T-cell (primary cell): ENCODE measurements at regions not wholly inside any gene's neighbourhood (a gene's known extent, or its start where the extent isn't known, plus 50 kb on each side); places are given as distances from the start of the nearest gene placed in this dataset.

ENCODE experiments used
- ATAC-seq, 4 experiments: fragments of 200-7000 bp in 3 of 4; fragments of 150-1000 bp in 1 of 4; cut with Tn5 transposase; replicated peaks in 1 of 4; 1 replicate in 3 of 4; 2 replicates in 1 of 4; pipeline ENCODE4 v1.10.0; 2021; ENCODE audit warnings: moderate library complexity in 3 of 4, mild to moderate bottlenecking in 2 of 4, moderate number of reproducible peaks in 1 of 4
- CTCF ChIA-PET, 2 donors: fragments of 300-600 bp; sonication (Branson Sonifier 250); formaldehyde crosslinking; loops; one replicate each; lab custom pipeline; 2022; ENCODE audit warnings: antibody characterized with exemption in 2 of 2; lab: Charles Lee
- POLR2A ChIA-PET, 2 donors: fragments of 300-600 bp; sonication (Branson Sonifier 250); formaldehyde crosslinking; loops; one replicate each; lab custom pipeline; 2022; ENCODE audit warnings: antibody characterized with exemption in 2 of 2; lab: Charles Lee
- DNase-seq, 35 experiments: peaks; one replicate each; pipeline versions ENCODE4 v3.0.0 to v3.0.0-alpha.2; 2013 to 2023
- H3K27ac ChIP-seq: one replicate; pipeline ENCODE4 v1.5.1; 2013; ENCODE audit warnings: low read length
- H3K27me3 ChIP-seq, 2 experiments: replicated peaks in 1 of 2; 1 replicate in 1 of 2; 2 replicates in 1 of 2; pipeline versions ENCODE4 v1.6.1 to v1.7.0; 2013; ENCODE audit warnings: low read length in 1 of 2, mixed read lengths in 1 of 2; ENCODE audit not compliant: control insufficient read depth in 2 of 2, insufficient read depth in 2 of 2; ENCODE audit errors: extremely low read depth in 1 of 2
- H3K36me3 ChIP-seq, 2 donors: 1 replicate in 1 of 2; 2 replicates in 1 of 2; pipeline versions ENCODE4 v1.6.1 to v1.7.0; 2013; ENCODE audit warnings: low read length in 1 of 2; ENCODE audit not compliant: control insufficient read depth in 2 of 2, insufficient read depth in 1 of 2; ENCODE audit errors: extremely low read depth in 1 of 2
- H3K4me1 ChIP-seq, 2 experiments: 1 replicate in 1 of 2; 2 replicates in 1 of 2; pipeline versions ENCODE4 v1.6.1 to v1.7.0; 2013; ENCODE audit warnings: low read length in 2 of 2, mixed read lengths in 1 of 2; ENCODE audit not compliant: insufficient read depth in 2 of 2, control insufficient read depth in 1 of 2; ENCODE audit errors: extremely low read depth in 1 of 2
- H3K4me3 ChIP-seq, 2 donors: 1 replicate in 1 of 2; 2 replicates in 1 of 2; pipeline versions ENCODE4 v1.5.1 to v1.7.0; 2013; ENCODE audit warnings: mild to moderate bottlenecking in 2 of 2, low read length in 1 of 2, moderate library complexity in 1 of 2; ENCODE audit not compliant: control insufficient read depth in 1 of 2; ENCODE audit errors: extremely low read depth in 1 of 2
- H3K9me3 ChIP-seq: 2 replicates; pipeline ENCODE4 v1.7.0; 2013
- H3K27ac Mint-ChIP-seq, 2 donors: one replicate each; pipeline ENCODE4 v1.8.0; 2020 to 2021; ENCODE audit warnings: mild to moderate bottlenecking in 2 of 2, mixed read lengths in 2 of 2
- H3K27me3 Mint-ChIP-seq, 2 donors: one replicate each; pipeline ENCODE4 v1.8.0; 2021 to 2022; ENCODE audit warnings: mixed read lengths in 2 of 2
- H3K36me3 Mint-ChIP-seq: one replicate; pipeline ENCODE4 v1.8.0; 2021; ENCODE audit warnings: mixed read lengths
- H3K4me1 Mint-ChIP-seq, 3 donors: one replicate each; pipeline ENCODE4 v1.8.0; 2020 to 2022; ENCODE audit warnings: mixed read lengths in 3 of 3, mild to moderate bottlenecking in 1 of 3
- H3K4me3 Mint-ChIP-seq, 3 donors: one replicate each; pipeline ENCODE4 v1.8.0; 2020 to 2022; ENCODE audit warnings: mild to moderate bottlenecking in 3 of 3, mixed read lengths in 3 of 3, moderate library complexity in 3 of 3
- H3K9me3 Mint-ChIP-seq, 3 donors: one replicate each; pipeline ENCODE4 v1.8.0; 2020 to 2022; ENCODE audit warnings: mixed read lengths in 3 of 3
- WGBS: methylation state at CpG from one replicate; pipeline ENCODE4 v1.1.5; 2013; ENCODE audit warnings: missing lambda C conversion rate; ENCODE audit not compliant: insufficient coverage; 5-methylcytosine and 5-hydroxymethylcytosine counted together

DNA sequence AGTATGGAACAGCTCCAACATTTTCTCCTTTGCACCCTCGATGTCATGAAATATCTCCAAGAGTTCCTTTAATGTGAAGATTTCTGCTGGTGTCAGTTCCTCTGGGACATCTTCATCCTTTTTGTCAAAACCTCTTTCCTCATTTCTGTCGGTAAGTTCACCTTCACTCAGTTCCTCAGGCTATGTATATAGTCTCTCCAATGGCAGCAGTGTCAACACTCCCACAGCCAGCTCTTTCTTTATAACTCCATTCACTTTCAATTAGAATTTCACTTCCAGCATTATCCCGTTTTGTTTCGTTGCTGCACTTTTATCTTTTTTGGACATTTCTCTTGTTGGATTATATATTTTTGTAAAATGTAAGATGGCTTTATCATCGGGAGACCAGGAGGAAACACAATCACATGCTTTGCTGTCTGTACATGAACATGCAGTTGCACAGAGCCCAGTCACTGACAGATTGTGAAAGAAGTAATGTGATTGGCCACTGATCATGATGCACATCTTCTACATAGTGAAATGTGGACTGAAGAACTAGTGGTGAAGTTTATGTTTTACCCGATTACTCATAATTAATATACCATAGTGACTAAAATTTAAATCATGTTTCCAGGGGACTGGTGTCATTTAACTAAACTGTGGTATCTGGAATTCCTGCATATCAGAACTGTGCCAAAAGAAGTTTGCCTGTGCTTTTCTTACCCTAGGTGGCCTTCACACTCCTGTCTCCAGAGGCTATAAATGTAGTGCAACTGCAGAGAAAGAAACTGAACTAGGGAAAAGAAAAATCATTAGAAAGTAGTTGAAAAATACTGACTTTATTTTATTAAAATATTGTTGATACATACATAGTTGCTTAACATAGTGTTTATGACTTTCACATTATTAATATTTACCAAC lies 289.6 kb downstream of the PPP1R3A start:
- H3K36me3 Mint-ChIP-seq, result no peaks in the 10 kb centered on the region
- ChIA-PET CTCF (no interaction called here), POLR2A (no interaction called here)
- Histone ChIP-seq H3K9me3 (no peaks in the 10 kb centered on the region), H3K27ac (no peak overlapping the region), H3K36me3 (no peaks in the 10 kb centered on the region), H3K27me3 (no peaks in the 10 kb centered on the region), H3K4me3 (no peak overlapping the region), H3K4me1 (no peaks in the 10 kb centered on the region)
- DNase-seq (no peak), ATAC-seq (no peak)
- H3K9me3 Mint-ChIP-seq, result peaks cover 0 to 8% (median 7%) of the 10 kb centered on the region in 3 donors
- H3K4me3 Mint-ChIP-seq, result no peak overlapping the region
- no peaks in the 10 kb centered on the region for H3K27me3 Mint-ChIP-seq
- H3K27ac Mint-ChIP-seq, result no peak overlapping the region
- 74% methylated on average over 3 of the region's 6 CpGs for WGBS
- no peaks in the 10 kb centered on the region for H3K4me1 Mint-ChIP-seq

- ATAC-seq (no peak), DNase-seq (no peak)
- H3K36me3 ChIP-seq, result no peaks in the 10 kb centered on the region
- H3K27me3 ChIP-seq, result no peaks in the 10 kb centered on the region
- no peaks in the 10 kb centered on the region for H3K9me3 ChIP-seq
- H3K4me1 ChIP-seq, result no peaks in the 10 kb centered on the region
- H3K27me3 Mint-ChIP-seq, result no peaks in the 10 kb centered on the region
- no peak overlapping the region for H3K27ac ChIP-seq
- H3K9me3 Mint-ChIP-seq, result peaks cover 5 to 16% (median 13%) of the 10 kb centered on the region in 3 donors
- no peaks in the 10 kb centered on the region for H3K36me3 Mint-ChIP-seq
- H3K4me3 ChIP-seq, result no peak overlapping the region
- no peak overlapping the region for H3K4me3 Mint-ChIP-seq
- no peaks in the 10 kb centered on the region for H3K4me1 Mint-ChIP-seq
- no peak overlapping the region for H3K27ac Mint-ChIP-seq
- ChIA-PET POLR2A (no interaction called here), CTCF (no interaction called here)
These were observed 293.2 kb downstream of the PPP1R3A start for GRCh38 chr7:113625494-113626102.

DNA sequence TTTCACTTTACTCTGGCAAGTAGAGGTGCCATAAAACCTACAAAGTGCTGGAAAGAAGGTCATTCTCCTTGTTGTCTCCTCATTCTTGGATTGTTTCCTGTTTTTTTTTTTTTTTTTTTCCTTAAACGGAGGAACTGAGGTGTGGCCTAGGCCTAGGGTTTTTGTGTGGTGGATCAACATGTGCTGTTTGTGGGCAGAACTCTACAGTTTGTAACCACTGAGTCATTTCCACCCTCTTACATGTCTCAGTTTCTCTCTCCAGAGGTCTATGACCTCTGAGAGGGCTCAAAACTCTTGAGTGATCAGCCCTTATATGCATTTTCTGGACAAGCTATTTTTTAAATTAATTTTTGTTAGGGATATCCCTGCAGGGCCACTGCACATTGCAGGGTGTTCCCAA lies 296.0 kb downstream of the PPP1R3A start:
- ATAC-seq, result no peak
- ChIA-PET POLR2A (no interaction called here), CTCF (no interaction called here)
- Histone ChIP-seq H3K9me3 (no peaks in the 10 kb centered on the region), H3K27ac (no peak overlapping the region), H3K27me3 (no peaks in the 10 kb centered on the region), H3K4me3 (no peak overlapping the region), H3K4me1 (no peaks in the 10 kb centered on the region), H3K36me3 (no peaks in the 10 kb centered on the region)
- Mint-ChIP-seq H3K9me3 (peaks cover 9 to 23% (median 15%) of the 10 kb centered on the region in 3 donors), H3K4me3 (no peak overlapping the region), H3K4me1 (no peaks in the 10 kb centered on the region), H3K27me3 (no peaks in the 10 kb centered on the region), H3K36me3 (no peaks in the 10 kb centered on the region), H3K27ac (no peak overlapping the region)
- no peak for DNase-seq
- no CpG with 5 or more reads among the region's 1 CpG for whole genome bisulfite sequencing

DNA sequence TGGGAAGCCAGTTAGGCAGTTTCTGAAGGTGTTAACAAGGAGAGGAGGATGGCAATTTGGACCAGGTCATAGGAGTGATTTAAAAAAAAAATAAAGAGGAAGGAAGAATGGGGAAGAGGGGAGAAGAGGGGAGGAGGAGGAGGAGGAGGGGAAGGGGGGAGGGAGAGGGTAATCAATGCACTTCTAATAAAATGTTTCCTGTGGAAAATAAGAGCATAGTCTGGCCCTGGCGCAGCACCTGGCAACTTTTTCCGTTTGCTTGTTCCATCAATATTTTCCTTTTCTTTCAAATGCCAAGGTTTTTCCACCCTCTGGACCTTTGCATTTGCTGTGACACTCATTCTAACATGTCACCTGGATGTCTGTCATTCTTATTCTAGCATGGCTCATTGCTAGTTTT lies 308.2 kb downstream of the PPP1R3A start:
- no peak for DNase-seq
- H3K27me3 Mint-ChIP-seq, result no peaks in the 10 kb centered on the region
- Histone ChIP-seq H3K27me3 (no peaks in the 10 kb centered on the region), H3K36me3 (no peaks in the 10 kb centered on the region), H3K9me3 (no peaks in the 10 kb centered on the region), H3K27ac (no peak overlapping the region), H3K4me1 (no peaks in the 10 kb centered on the region), H3K4me3 (no peak overlapping the region)
- POLR2A ChIA-PET, result no interaction called here
- WGBS, result 39% methylated on average over 2 of the region's 2 CpGs
- CTCF ChIA-PET, result no interaction called here
- H3K27ac Mint-ChIP-seq, result no peak overlapping the region
- no peaks in the 10 kb centered on the region for H3K36me3 Mint-ChIP-seq
- H3K9me3 Mint-ChIP-seq, result peaks cover 0 to 6% (median 0%) of the 10 kb centered on the region in 3 donors
- ATAC-seq, result no peak
- H3K4me3 Mint-ChIP-seq, result no peak overlapping the region
- no peaks in the 10 kb centered on the region for H3K4me1 Mint-ChIP-seq

- DNase-seq (no peak), ATAC-seq (no peak)
- ChIA-PET POLR2A (no interaction called here), CTCF (no interaction called here)
- Histone ChIP-seq H3K36me3 (no peaks in the 10 kb centered on the region), H3K27ac (no peak overlapping the region), H3K4me3 (no peak overlapping the region), H3K9me3 (no peaks in the 10 kb centered on the region), H3K4me1 (no peaks in the 10 kb centered on the region), H3K27me3 (no peaks in the 10 kb centered on the region)
- no peaks in the 10 kb centered on the region for H3K36me3 Mint-ChIP-seq
- H3K9me3 Mint-ChIP-seq, result peaks cover 0 to 6% (median 0%) of the 10 kb centered on the region in 3 donors
- H3K4me3 Mint-ChIP-seq, result no peak overlapping the region
- H3K27ac Mint-ChIP-seq, result no peak overlapping the region
- no CpG with 5 or more reads among the region's 1 CpG for WGBS
- H3K27me3 Mint-ChIP-seq, result no peaks in the 10 kb centered on the region
- no peaks in the 10 kb centered on the region for H3K4me1 Mint-ChIP-seq
These were observed 310.0 kb downstream of the PPP1R3A start for GRCh38 chr7:113608782-113609181.

- Histone ChIP-seq H3K36me3 (no peaks in the 10 kb centered on the region), H3K4me1 (no peaks in the 10 kb centered on the region), H3K9me3 (no peaks in the 10 kb centered on the region), H3K27me3 (no peaks in the 10 kb centered on the region), H3K27ac (no peak overlapping the region), H3K4me3 (no peak overlapping the region)
- no peak for ATAC-seq
- no peaks in the 10 kb centered on the region for H3K27me3 Mint-ChIP-seq
- H3K4me3 Mint-ChIP-seq, result no peak overlapping the region
- ChIA-PET CTCF (no interaction called here), POLR2A (no interaction called here)
- DNase-seq, result no peak
- peaks cover 0 to 11% (median 0%) of the 10 kb centered on the region in 3 donors for H3K9me3 Mint-ChIP-seq
- no peaks in the 10 kb centered on the region for H3K4me1 Mint-ChIP-seq
- H3K27ac Mint-ChIP-seq, result no peak overlapping the region
- H3K36me3 Mint-ChIP-seq, result no peaks in the 10 kb centered on the region
- no CpG with 5 or more reads among the region's 3 CpGs for WGBS
These were observed 312.5 kb downstream of the PPP1R3A start for GRCh38 chr7:113606325-113606724.
